GM12878 (cell line): ENCODE measurements at regions not wholly inside any gene's neighbourhood (a gene's known extent, or its start where the extent isn't known, plus 50 kb on each side); places are given as distances from the start of the nearest gene placed in this dataset.

ENCODE experiments used
- EZH2 ChIP-seq: IDR thresholded peaks from 2 replicates; pipeline ENCODE4 v1.6.1; 2012; ENCODE audit warnings: low read depth, mild to moderate bottlenecking, control low read depth, inconsistent platforms, low read length, borderline replicate concordance; ENCODE audit not compliant: control insufficient read depth
- POLR2AphosphoS5 ChIP-seq: IDR thresholded peaks from 2 replicates; pipeline ENCODE4 v1.6.1; 2011; ENCODE audit warnings: mild to moderate bottlenecking, low read length, inconsistent platforms
- POU2F2 ChIP-seq: IDR thresholded peaks from 3 replicates; pipeline ENCODE4 v1.6.1; 2011; ENCODE audit warnings: low read depth, mild to moderate bottlenecking, low read length, borderline replicate concordance
- TCF12 ChIP-seq: IDR thresholded peaks from 2 replicates; pipeline ENCODE4 v1.6.1; 2011; ENCODE audit warnings: low read depth, mild to moderate bottlenecking, low read length
- TF ChIP-seq, protein P1 (sequence below): IDR thresholded peaks from 2 replicates; pipeline ENCODE4 v1.6.1; 2012; ENCODE audit warnings: low read depth, low read length, improper control_type of control experiment
- TF ChIP-seq, protein P2 (sequence below), 3 experiments: IDR thresholded peaks in 2 of 3; conservative IDR thresholded peaks in 1 of 3; 2 replicates each; pipeline ENCODE4 v1.5.1; 2011; ENCODE audit warnings: low read depth in 3 of 3, low read length in 3 of 3, mild to moderate bottlenecking in 3 of 3, control low read depth in 2 of 3, moderate library complexity in 2 of 3, inconsistent platforms in 1 of 3, mixed read lengths in 1 of 3; ENCODE audit not compliant: control insufficient read depth in 2 of 3, insufficient read depth in 1 of 3; ENCODE audit errors: extremely low read depth in 1 of 3
- TF ChIP-seq, protein P3 (sequence below): IDR thresholded peaks from 2 replicates; pipeline ENCODE4 v1.6.1; 2012; ENCODE audit warnings: low read length, inconsistent platforms
- TF ChIP-seq, protein P4 (sequence below): fragments of 150-350 bp; IDR thresholded peaks from 2 replicates; pipeline ENCODE4 v1.6.1; 2014; ENCODE audit warnings: mild to moderate bottlenecking, low read depth, low read length

DNA sequence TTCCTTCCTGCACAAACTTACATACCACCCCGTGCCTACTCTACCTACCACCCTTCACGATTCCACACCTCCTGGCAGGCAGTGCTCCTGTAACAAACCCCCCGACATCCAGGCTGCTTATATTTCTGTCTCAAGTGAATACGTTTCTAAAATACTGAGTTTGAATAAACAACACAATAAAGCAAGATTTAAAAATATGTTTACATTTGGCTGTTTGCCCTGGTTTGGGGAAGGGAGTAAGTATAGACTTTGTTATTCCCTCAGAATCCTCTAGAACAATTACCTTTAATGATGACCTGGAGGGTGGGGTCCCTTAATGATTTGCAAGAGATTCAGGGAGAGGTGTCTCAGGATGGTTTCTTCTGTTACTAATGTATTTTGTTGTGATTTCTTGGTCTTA lies 402.6 kb upstream of the TBL1XR1 start:
- TF ChIP-seq POLR2AphosphoS5 = no peak
- TF ChIP-seq TCF12 = no peak
- TF ChIP-seq, protein P1, sequence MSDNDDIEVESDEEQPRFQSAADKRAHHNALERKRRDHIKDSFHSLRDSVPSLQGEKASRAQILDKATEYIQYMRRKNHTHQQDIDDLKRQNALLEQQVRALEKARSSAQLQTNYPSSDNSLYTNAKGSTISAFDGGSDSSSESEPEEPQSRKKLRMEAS = no peak
- no peak for TF ChIP-seq POU2F2
- TF ChIP-seq, protein P2, sequence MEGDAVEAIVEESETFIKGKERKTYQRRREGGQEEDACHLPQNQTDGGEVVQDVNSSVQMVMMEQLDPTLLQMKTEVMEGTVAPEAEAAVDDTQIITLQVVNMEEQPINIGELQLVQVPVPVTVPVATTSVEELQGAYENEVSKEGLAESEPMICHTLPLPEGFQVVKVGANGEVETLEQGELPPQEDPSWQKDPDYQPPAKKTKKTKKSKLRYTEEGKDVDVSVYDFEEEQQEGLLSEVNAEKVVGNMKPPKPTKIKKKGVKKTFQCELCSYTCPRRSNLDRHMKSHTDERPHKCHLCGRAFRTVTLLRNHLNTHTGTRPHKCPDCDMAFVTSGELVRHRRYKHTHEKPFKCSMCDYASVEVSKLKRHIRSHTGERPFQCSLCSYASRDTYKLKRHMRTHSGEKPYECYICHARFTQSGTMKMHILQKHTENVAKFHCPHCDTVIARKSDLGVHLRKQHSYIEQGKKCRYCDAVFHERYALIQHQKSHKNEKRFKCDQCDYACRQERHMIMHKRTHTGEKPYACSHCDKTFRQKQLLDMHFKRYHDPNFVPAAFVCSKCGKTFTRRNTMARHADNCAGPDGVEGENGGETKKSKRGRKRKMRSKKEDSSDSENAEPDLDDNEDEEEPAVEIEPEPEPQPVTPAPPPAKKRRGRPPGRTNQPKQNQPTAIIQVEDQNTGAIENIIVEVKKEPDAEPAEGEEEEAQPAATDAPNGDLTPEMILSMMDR (IDR thresholded peaks at IDR 0.05 in 2 of 3, conservative IDR thresholded peaks at IDR 0.05 in 1 of 3; ENCODE audit: control insufficient read depth in 2 of 3, extremely low read depth in 1 of 3, insufficient read depth in 1 of 3, low read depth in 3 of 3, low read length in 3 of 3) = no peak
- TF ChIP-seq, protein P3, sequence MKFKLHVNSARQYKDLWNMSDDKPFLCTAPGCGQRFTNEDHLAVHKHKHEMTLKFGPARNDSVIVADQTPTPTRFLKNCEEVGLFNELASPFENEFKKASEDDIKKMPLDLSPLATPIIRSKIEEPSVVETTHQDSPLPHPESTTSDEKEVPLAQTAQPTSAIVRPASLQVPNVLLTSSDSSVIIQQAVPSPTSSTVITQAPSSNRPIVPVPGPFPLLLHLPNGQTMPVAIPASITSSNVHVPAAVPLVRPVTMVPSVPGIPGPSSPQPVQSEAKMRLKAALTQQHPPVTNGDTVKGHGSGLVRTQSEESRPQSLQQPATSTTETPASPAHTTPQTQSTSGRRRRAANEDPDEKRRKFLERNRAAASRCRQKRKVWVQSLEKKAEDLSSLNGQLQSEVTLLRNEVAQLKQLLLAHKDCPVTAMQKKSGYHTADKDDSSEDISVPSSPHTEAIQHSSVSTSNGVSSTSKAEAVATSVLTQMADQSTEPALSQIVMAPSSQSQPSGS = no peak
- no peak for TF ChIP-seq EZH2
- TF ChIP-seq, protein P4, sequence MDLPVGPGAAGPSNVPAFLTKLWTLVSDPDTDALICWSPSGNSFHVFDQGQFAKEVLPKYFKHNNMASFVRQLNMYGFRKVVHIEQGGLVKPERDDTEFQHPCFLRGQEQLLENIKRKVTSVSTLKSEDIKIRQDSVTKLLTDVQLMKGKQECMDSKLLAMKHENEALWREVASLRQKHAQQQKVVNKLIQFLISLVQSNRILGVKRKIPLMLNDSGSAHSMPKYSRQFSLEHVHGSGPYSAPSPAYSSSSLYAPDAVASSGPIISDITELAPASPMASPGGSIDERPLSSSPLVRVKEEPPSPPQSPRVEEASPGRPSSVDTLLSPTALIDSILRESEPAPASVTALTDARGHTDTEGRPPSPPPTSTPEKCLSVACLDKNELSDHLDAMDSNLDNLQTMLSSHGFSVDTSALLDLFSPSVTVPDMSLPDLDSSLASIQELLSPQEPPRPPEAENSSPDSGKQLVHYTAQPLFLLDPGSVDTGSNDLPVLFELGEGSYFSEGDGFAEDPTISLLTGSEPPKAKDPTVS = no peak
